SK-N-SH (cell line): ENCODE measurements at regions not wholly inside any gene's neighbourhood (a gene's known extent, or its start where the extent isn't known, plus 50 kb on each side); places are given as distances from the start of the nearest gene placed in this dataset.

ENCODE experiments used
- CTCF ChIP-seq: fragments of 200-600 bp; sonication (generic); IDR thresholded peaks from 2 replicates; pipeline ENCODE4 v1.6.1; 2017; ENCODE audit warnings: antibody characterized with exemption, mild to moderate bottlenecking, moderate library complexity
- POLR2AphosphoS5 ChIP-seq: IDR thresholded peaks from 2 replicates; pipeline ENCODE4 v1.6.1; 2012; ENCODE audit warnings: low read depth, low read length

- TF ChIP-seq POLR2AphosphoS5: no peak
- TF ChIP-seq CTCF: no peak
These were observed 523.0 kb downstream of the ANKRD7 start for GRCh38 chr7:118747473-118747872.
